ENCODE measurements at regions not wholly inside any gene's neighbourhood (a gene's known extent, or its start where the extent isn't known, plus 50 kb on each side); places are given as distances from the start of the nearest gene placed in this dataset.

- H3K9ac ChIP-seq (ENCODE audit: low read depth, low read length) = no peak overlapping the region
- WGBS = 95% methylated on average over 2 of the region's 2 CpGs
- no peaks in the 10 kb centered on the region for H3K9me3 ChIP-seq (ENCODE audit: insufficient read depth, low read depth, low read length)
- no peaks in the 10 kb centered on the region for H3K4me1 ChIP-seq (ENCODE audit: insufficient read depth, low read length)
- no peak overlapping the region for H3K27ac ChIP-seq (ENCODE audit: low read depth, low read length)
- H3K4me3 ChIP-seq (ENCODE audit: low read length) = no peak overlapping the region
- no peaks in the 10 kb centered on the region for H3K27me3 ChIP-seq (ENCODE audit: insufficient read depth, low read length)
- H3K36me3 ChIP-seq (ENCODE audit: insufficient read depth, low read length) = no peaks in the 10 kb centered on the region
These were observed 302.7 kb upstream of the RGMB start for GRCh38 chr5:98470747-98471146.

- H3K9ac ChIP-seq (ENCODE audit: low read depth, low read length) = no peak overlapping the region
- H3K4me3 ChIP-seq (ENCODE audit: low read length) = no peak overlapping the region
- no peak overlapping the region for H3K27ac ChIP-seq (ENCODE audit: low read depth, low read length)
- H3K36me3 ChIP-seq (ENCODE audit: insufficient read depth, low read length) = no peaks in the 10 kb centered on the region
- H3K4me1 ChIP-seq (ENCODE audit: insufficient read depth, low read length) = no peaks in the 10 kb centered on the region
- WGBS = no CpG with 5 or more reads among the region's 2 CpGs
- H3K27me3 ChIP-seq (ENCODE audit: insufficient read depth, low read length) = no peaks in the 10 kb centered on the region
- no peaks in the 10 kb centered on the region for H3K9me3 ChIP-seq (ENCODE audit: insufficient read depth, low read depth, low read length)
These were observed 302.0 kb upstream of the RGMB start for GRCh38 chr5:98471458-98471857.

- Histone ChIP-seq H3K27me3 (ENCODE audit: insufficient read depth, low read length) (no peaks in the 10 kb centered on the region), H3K4me3 (ENCODE audit: low read length) (no peak overlapping the region), H3K9ac (ENCODE audit: low read depth, low read length) (no peak overlapping the region), H3K4me1 (ENCODE audit: insufficient read depth, low read length) (no peaks in the 10 kb centered on the region), H3K36me3 (ENCODE audit: insufficient read depth, low read length) (no peaks in the 10 kb centered on the region), H3K9me3 (ENCODE audit: insufficient read depth, low read depth, low read length) (no peaks in the 10 kb centered on the region), H3K27ac (ENCODE audit: low read depth, low read length) (no peak overlapping the region)
- 94% methylated on average over 2 of the region's 2 CpGs for WGBS
These were observed 299.2 kb upstream of the RGMB start for GRCh38 chr5:98474216-98474615.

GRCh38 chr5:98474782-98475181, 298.7 kb upstream of the RGMB start:
- no peak overlapping the region for H3K27ac ChIP-seq (ENCODE audit: low read depth, low read length)
- no peak overlapping the region for H3K9ac ChIP-seq (ENCODE audit: low read depth, low read length)
- no peaks in the 10 kb centered on the region for H3K27me3 ChIP-seq (ENCODE audit: insufficient read depth, low read length)
- WGBS = 93% methylated on average over 3 of the region's 3 CpGs
- no peaks in the 10 kb centered on the region for H3K9me3 ChIP-seq (ENCODE audit: insufficient read depth, low read depth, low read length)
- H3K4me1 ChIP-seq (ENCODE audit: insufficient read depth, low read length) = no peaks in the 10 kb centered on the region
- H3K36me3 ChIP-seq (ENCODE audit: insufficient read depth, low read length) = no peaks in the 10 kb centered on the region
- H3K4me3 ChIP-seq (ENCODE audit: low read length) = no peak overlapping the region

- Histone ChIP-seq H3K27me3 (ENCODE audit: insufficient read depth, low read length) (no peaks in the 10 kb centered on the region), H3K4me1 (ENCODE audit: insufficient read depth, low read length) (no peaks in the 10 kb centered on the region), H3K36me3 (ENCODE audit: insufficient read depth, low read length) (no peaks in the 10 kb centered on the region), H3K9ac (ENCODE audit: low read depth, low read length) (no peak overlapping the region), H3K27ac (ENCODE audit: low read depth, low read length) (no peak overlapping the region), H3K4me3 (ENCODE audit: low read length) (no peak overlapping the region), H3K9me3 (ENCODE audit: insufficient read depth, low read depth, low read length) (no peaks in the 10 kb centered on the region)
- 73% methylated on average over 1 of the region's 3 CpGs for WGBS
These were observed 290.9 kb upstream of the RGMB start for GRCh38 chr5:98482321-98483300.

DNA sequence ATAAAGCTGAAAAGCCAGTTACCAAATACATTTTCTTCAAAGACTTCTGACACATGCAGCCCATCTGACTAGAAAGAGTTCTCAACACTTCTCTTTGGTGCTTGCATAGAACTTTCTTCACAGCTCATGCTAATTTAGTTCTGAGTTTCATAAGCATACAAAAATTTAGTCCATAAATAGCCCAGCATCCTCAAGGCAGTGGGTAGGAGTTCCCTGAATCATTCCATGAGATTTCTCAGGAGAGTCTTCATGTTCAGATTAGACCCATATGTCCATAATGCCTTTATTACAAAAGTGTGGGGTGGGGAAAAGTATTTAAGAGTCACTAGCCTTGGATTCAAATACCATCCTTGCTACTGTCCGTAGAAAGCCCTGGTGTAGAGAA, 290.2 kb upstream of the RGMB start:
- Histone ChIP-seq H3K36me3 (ENCODE audit: insufficient read depth, low read length) (no peaks in the 10 kb centered on the region), H3K9me3 (ENCODE audit: insufficient read depth, low read depth, low read length) (peaks cover under 1% of the 10 kb centered on the region), H3K4me1 (ENCODE audit: insufficient read depth, low read length) (no peaks in the 10 kb centered on the region), H3K27me3 (ENCODE audit: insufficient read depth, low read length) (no peaks in the 10 kb centered on the region), H3K27ac (ENCODE audit: low read depth, low read length) (no peak overlapping the region), H3K4me3 (ENCODE audit: low read length) (no peak overlapping the region), H3K9ac (ENCODE audit: low read depth, low read length) (no peak overlapping the region)
- WGBS = no CpG with 5 or more reads among the region's 1 CpG

DNA sequence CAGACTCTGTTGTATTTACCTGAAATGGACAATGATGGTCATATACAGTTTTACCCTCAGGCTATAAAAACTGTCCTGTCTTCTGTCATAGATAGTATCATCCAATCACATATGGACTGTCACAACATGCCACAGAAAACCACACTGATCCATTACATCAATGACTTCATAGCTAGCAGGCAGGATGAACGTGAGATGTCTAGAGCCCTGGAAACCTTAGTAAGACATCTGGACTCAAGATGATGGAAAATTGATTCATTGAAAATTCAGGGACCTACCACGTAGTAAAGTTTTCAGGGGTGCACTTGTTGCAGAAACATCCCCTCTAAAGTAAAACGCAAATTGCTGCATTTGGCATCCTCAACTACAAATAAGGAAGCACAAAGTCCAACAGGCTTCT, 284.4 kb upstream of the RGMB start:
- Histone ChIP-seq H3K9me3 (ENCODE audit: insufficient read depth, low read depth, low read length) (peaks cover 7% of the 10 kb centered on the region), H3K36me3 (ENCODE audit: insufficient read depth, low read length) (no peaks in the 10 kb centered on the region), H3K27ac (ENCODE audit: low read depth, low read length) (no peak overlapping the region), H3K4me3 (ENCODE audit: low read length) (no peak overlapping the region), H3K4me1 (ENCODE audit: insufficient read depth, low read length) (no peaks in the 10 kb centered on the region), H3K27me3 (ENCODE audit: insufficient read depth, low read length) (no peaks in the 10 kb centered on the region), H3K9ac (ENCODE audit: low read depth, low read length) (no peak overlapping the region)
- 96% methylated on average over 3 of the region's 3 CpGs for WGBS

- Histone ChIP-seq H3K36me3 (ENCODE audit: insufficient read depth, low read length) (no peaks in the 10 kb centered on the region), H3K4me3 (ENCODE audit: low read length) (no peak overlapping the region), H3K9me3 (ENCODE audit: insufficient read depth, low read depth, low read length) (peaks cover 7% of the 10 kb centered on the region), H3K27ac (ENCODE audit: low read depth, low read length) (no peak overlapping the region), H3K4me1 (ENCODE audit: insufficient read depth, low read length) (no peaks in the 10 kb centered on the region), H3K27me3 (ENCODE audit: insufficient read depth, low read length) (no peaks in the 10 kb centered on the region), H3K9ac (ENCODE audit: low read depth, low read length) (no peak overlapping the region)
- 98% methylated on average over 10 of the region's 10 CpGs for WGBS
These were observed 283.1 kb upstream of the RGMB start for GRCh38 chr5:98490348-98490747.

GRCh38 chr5:98492258-98492657, 281.2 kb upstream of the RGMB start:
- Histone ChIP-seq H3K4me1 (ENCODE audit: insufficient read depth, low read length) (no peaks in the 10 kb centered on the region), H3K36me3 (ENCODE audit: insufficient read depth, low read length) (no peaks in the 10 kb centered on the region), H3K27ac (ENCODE audit: low read depth, low read length) (no peak overlapping the region), H3K9ac (ENCODE audit: low read depth, low read length) (no peak overlapping the region), H3K4me3 (ENCODE audit: low read length) (no peak overlapping the region), H3K9me3 (ENCODE audit: insufficient read depth, low read depth, low read length) (peaks cover 7% of the 10 kb centered on the region), H3K27me3 (ENCODE audit: insufficient read depth, low read length) (no peaks in the 10 kb centered on the region)
- 87% methylated on average over 1 of the region's 1 CpG for WGBS

DNA sequence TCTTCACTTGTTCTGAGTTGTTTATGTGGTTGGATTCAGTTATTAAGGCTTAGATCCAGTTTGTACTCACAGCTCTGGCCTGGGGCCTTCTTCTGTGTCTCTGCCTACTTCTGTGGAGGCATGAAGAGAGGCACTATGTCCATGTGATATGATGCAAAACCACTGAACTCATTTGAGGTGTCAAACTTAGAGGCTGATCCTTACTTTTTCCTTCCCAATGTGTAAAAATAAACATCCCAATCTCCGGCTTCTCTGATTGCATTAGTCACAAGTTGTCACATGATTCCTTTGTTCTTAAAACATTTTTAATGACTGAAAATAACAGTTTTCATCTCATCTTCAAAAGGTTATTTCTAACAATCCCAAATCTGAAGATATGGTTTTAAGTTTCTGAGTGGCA, 276.0 kb upstream of the RGMB start:
- Histone ChIP-seq H3K27ac (ENCODE audit: low read depth, low read length) (no peak overlapping the region), H3K9ac (ENCODE audit: low read depth, low read length) (no peak overlapping the region), H3K4me3 (ENCODE audit: low read length) (no peak overlapping the region), H3K9me3 (ENCODE audit: insufficient read depth, low read depth, low read length) (no peaks in the 10 kb centered on the region), H3K36me3 (ENCODE audit: insufficient read depth, low read length) (no peaks in the 10 kb centered on the region), H3K27me3 (ENCODE audit: insufficient read depth, low read length) (no peaks in the 10 kb centered on the region), H3K4me1 (ENCODE audit: insufficient read depth, low read length) (peaks cover 9% of the 10 kb centered on the region)
- 91% methylated on average over 1 of the region's 1 CpG for WGBS

- Histone ChIP-seq H3K9ac (ENCODE audit: low read depth, low read length) (no peak overlapping the region), H3K36me3 (ENCODE audit: insufficient read depth, low read length) (no peaks in the 10 kb centered on the region), H3K4me1 (ENCODE audit: insufficient read depth, low read length) (peaks cover 9% of the 10 kb centered on the region), H3K4me3 (ENCODE audit: low read length) (no peak overlapping the region), H3K27ac (ENCODE audit: low read depth, low read length) (no peak overlapping the region), H3K9me3 (ENCODE audit: insufficient read depth, low read depth, low read length) (no peaks in the 10 kb centered on the region), H3K27me3 (ENCODE audit: insufficient read depth, low read length) (no peaks in the 10 kb centered on the region)
- 88% methylated on average over 2 of the region's 2 CpGs for WGBS
These were observed 275.4 kb upstream of the RGMB start for GRCh38 chr5:98498028-98498427.
